ENCODE measurements at regions not wholly inside any gene's neighbourhood (a gene's known extent, or its start where the extent isn't known, plus 50 kb on each side); places are given as distances from the start of the nearest gene placed in this dataset.

GRCh38 chr2:35963357-35963756 is 392.2 kb upstream of the CRIM1 start:
- TF ChIP-seq, protein P1, sequence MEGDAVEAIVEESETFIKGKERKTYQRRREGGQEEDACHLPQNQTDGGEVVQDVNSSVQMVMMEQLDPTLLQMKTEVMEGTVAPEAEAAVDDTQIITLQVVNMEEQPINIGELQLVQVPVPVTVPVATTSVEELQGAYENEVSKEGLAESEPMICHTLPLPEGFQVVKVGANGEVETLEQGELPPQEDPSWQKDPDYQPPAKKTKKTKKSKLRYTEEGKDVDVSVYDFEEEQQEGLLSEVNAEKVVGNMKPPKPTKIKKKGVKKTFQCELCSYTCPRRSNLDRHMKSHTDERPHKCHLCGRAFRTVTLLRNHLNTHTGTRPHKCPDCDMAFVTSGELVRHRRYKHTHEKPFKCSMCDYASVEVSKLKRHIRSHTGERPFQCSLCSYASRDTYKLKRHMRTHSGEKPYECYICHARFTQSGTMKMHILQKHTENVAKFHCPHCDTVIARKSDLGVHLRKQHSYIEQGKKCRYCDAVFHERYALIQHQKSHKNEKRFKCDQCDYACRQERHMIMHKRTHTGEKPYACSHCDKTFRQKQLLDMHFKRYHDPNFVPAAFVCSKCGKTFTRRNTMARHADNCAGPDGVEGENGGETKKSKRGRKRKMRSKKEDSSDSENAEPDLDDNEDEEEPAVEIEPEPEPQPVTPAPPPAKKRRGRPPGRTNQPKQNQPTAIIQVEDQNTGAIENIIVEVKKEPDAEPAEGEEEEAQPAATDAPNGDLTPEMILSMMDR (conservative IDR thresholded peaks at IDR 0.05; ENCODE audit: low read depth, low read length): no peak
- TF ChIP-seq EZH2phosphoT487 (IDR thresholded peaks at IDR 0.05; ENCODE audit: borderline replicate concordance, low read length): no peak
